ENCODE measurements at regions not wholly inside any gene's neighbourhood (a gene's known extent, or its start where the extent isn't known, plus 50 kb on each side); places are given as distances from the start of the nearest gene placed in this dataset.

- no TSS peak for BruUV-seq (replicated peaks)
- Histone ChIP-seq H3K9ac (ENCODE audit: insufficient read depth in 1 of 2, low read depth in 2 of 2, low read length in 2 of 2) (no peak overlapping the region), H3K27me3 (ENCODE audit: control insufficient read depth in 2 of 2, insufficient read depth in 2 of 2, low read length in 2 of 2) (peaks cover 0 to 33% of the 10 kb centered on the region in 2 experiments; a peak in 1 of 5 replicates), H4K20me1 (replicated peaks; ENCODE audit: control insufficient read depth, insufficient read depth, low read length) (0 out of 2 replicates have a peak, but pooled peaks cover 6% of the 10 kb centered on the region), H3K27ac (ENCODE audit: extremely low read depth, low read depth, low read length) (no peak overlapping the region), H3K4me1 (replicated peaks in 1 of 2; ENCODE audit: control insufficient read depth in 2 of 2, insufficient read depth in 2 of 2, low read length in 2 of 2) (no peaks in the 10 kb centered on the region), H3K4me3 (no peak overlapping the region), H3K9me1 (ENCODE audit: control insufficient read depth, insufficient read depth, low read length) (no peaks in the 10 kb centered on the region), H3K9me3 (replicated peaks; ENCODE audit: control insufficient read depth, insufficient read depth, low read depth, low read length) (no peaks in the 10 kb centered on the region), H3K36me3 (ENCODE audit: control insufficient read depth, insufficient read depth, low read length) (no peaks in the 10 kb centered on the region), H2AFZ (ENCODE audit: low read depth, low read length) (no peak overlapping the region), H3K4me2 (ENCODE audit: insufficient read depth, low read length) (no peak overlapping the region), H3K79me2 (ENCODE audit: control insufficient read depth, insufficient read depth, low read length) (no peaks in the 10 kb centered on the region)
- ATAC-seq (no peak), DNase-seq (ENCODE audit: extremely low read depth in 1 of 4, low spot score in 3 of 4) (no peak), FAIRE-seq (no peak)
- intact Hi-C loops (cut with micrococcal nuclease): no loop called here
- no peak for TF ChIP-seq MCM2 (IDR thresholded peaks at IDR 0.05; ENCODE audit: low read depth)
- TF ChIP-seq ZNF592 (IDR thresholded peaks at IDR 0.05): no peak
- no peak for TF ChIP-seq ZNF324 (CRISPR knock-in tag; IDR thresholded peaks at IDR 0.05)
- no peak for TF ChIP-seq ETV5 (CRISPR knock-in tag; IDR thresholded peaks at IDR 0.05; ENCODE audit: low read depth)
- no peak for TF ChIP-seq ZNF583 (CRISPR knock-in tag; IDR thresholded peaks at IDR 0.05)
- no peak for TF ChIP-seq ESRRB (CRISPR knock-in tag; IDR thresholded peaks at IDR 0.05; ENCODE audit: borderline replicate concordance)
- TF ChIP-seq SIN3A (IDR thresholded peaks at IDR 0.05; ENCODE audit: borderline replicate concordance in 2 of 2, control insufficient read depth in 1 of 2, low read depth in 2 of 2, low read length in 2 of 2): no peak
- no peak for TF ChIP-seq NCOA1 (IDR thresholded peaks at IDR 0.05; ENCODE audit: low read depth)
- TF ChIP-seq ZNF785 (CRISPR knock-in tag; IDR thresholded peaks at IDR 0.05): no peak
- no peak for TF ChIP-seq ZNF717 (CRISPR knock-in tag; IDR thresholded peaks at IDR 0.05)
- 0% methylated on average over 3 of the region's 3 CpGs for WGBS (ENCODE audit: insufficient coverage, low coverage, missing lambda C conversion rate)
- ChIA-PET CTCF (ENCODE audit: low intra/inter-chr PET ratio) (no interaction called here), POLR2A (no interaction called here)
- in situ Hi-C loops (cut with MboI): no loop called here
Measured at GRCh38 chr4:4733663-4734062, 125.8 kb upstream of the MSX1 start.

Measured in K562 (cell line).